ENCODE measurements at regions not wholly inside any gene's neighbourhood (a gene's known extent, or its start where the extent isn't known, plus 50 kb on each side); places are given as distances from the start of the nearest gene placed in this dataset.

- peaks cover 7% of the 10 kb centered on the region for H3K9me3 Mint-ChIP-seq (ENCODE audit: low read depth)
These were observed 236.4 kb downstream of the KLF13 start for GRCh38 chr15:31563001-31563400.

GRCh38 chr15:31563421-31563820, 236.8 kb downstream of the KLF13 start:
- H3K36me3 Mint-ChIP-seq (ENCODE audit: insufficient read depth), result peaks cover 3% of the 10 kb centered on the region
- H3K27me3 Mint-ChIP-seq, result no peaks in the 10 kb centered on the region
- no peaks in the 10 kb centered on the region for H3K4me1 Mint-ChIP-seq (ENCODE audit: low read depth)
- H3K4me3 Mint-ChIP-seq (ENCODE audit: low read depth), result no peak overlapping the region
- TF ChIP-seq, protein P1, sequence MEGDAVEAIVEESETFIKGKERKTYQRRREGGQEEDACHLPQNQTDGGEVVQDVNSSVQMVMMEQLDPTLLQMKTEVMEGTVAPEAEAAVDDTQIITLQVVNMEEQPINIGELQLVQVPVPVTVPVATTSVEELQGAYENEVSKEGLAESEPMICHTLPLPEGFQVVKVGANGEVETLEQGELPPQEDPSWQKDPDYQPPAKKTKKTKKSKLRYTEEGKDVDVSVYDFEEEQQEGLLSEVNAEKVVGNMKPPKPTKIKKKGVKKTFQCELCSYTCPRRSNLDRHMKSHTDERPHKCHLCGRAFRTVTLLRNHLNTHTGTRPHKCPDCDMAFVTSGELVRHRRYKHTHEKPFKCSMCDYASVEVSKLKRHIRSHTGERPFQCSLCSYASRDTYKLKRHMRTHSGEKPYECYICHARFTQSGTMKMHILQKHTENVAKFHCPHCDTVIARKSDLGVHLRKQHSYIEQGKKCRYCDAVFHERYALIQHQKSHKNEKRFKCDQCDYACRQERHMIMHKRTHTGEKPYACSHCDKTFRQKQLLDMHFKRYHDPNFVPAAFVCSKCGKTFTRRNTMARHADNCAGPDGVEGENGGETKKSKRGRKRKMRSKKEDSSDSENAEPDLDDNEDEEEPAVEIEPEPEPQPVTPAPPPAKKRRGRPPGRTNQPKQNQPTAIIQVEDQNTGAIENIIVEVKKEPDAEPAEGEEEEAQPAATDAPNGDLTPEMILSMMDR (IDR thresholded peaks at IDR 0.05; ENCODE audit: unreplicated experiment), result no peak
- H3K9me3 Mint-ChIP-seq (ENCODE audit: low read depth), result peaks cover 10% of the 10 kb centered on the region
- no peak for DNase-seq (ENCODE audit: low spot score, unreplicated experiment)
- H3K27ac Mint-ChIP-seq, result no peak overlapping the region

More at GRCh38 chr15:31563001-31563400, 236.4 kb downstream of the KLF13 start:
- Mint-ChIP-seq H3K4me3 (ENCODE audit: low read depth) (no peak overlapping the region), H3K4me1 (ENCODE audit: low read depth) (no peaks in the 10 kb centered on the region), H3K36me3 (ENCODE audit: insufficient read depth) (no peaks in the 10 kb centered on the region), H3K27me3 (no peaks in the 10 kb centered on the region), H3K27ac (no peak overlapping the region)
- DNase-seq (ENCODE audit: low spot score, unreplicated experiment), result no peak
- TF ChIP-seq, protein P1 (IDR thresholded peaks at IDR 0.05; ENCODE audit: unreplicated experiment), result no peak

- no peaks in the 10 kb centered on the region for H3K4me1 Mint-ChIP-seq (ENCODE audit: low read depth)
- H3K4me3 Mint-ChIP-seq (ENCODE audit: low read depth), result no peak overlapping the region
- TF ChIP-seq, protein P1 (IDR thresholded peaks at IDR 0.05; ENCODE audit: unreplicated experiment), result no peak
- peaks cover 5% of the 10 kb centered on the region for H3K36me3 Mint-ChIP-seq (ENCODE audit: insufficient read depth)
- H3K27ac Mint-ChIP-seq, result no peak overlapping the region
- no peak for DNase-seq (ENCODE audit: low spot score, unreplicated experiment)
- H3K9me3 Mint-ChIP-seq (ENCODE audit: low read depth), result peaks cover 14% of the 10 kb centered on the region
- no peaks in the 10 kb centered on the region for H3K27me3 Mint-ChIP-seq
These were observed 241.2 kb downstream of the KLF13 start for GRCh38 chr15:31567861-31568260.

DNA sequence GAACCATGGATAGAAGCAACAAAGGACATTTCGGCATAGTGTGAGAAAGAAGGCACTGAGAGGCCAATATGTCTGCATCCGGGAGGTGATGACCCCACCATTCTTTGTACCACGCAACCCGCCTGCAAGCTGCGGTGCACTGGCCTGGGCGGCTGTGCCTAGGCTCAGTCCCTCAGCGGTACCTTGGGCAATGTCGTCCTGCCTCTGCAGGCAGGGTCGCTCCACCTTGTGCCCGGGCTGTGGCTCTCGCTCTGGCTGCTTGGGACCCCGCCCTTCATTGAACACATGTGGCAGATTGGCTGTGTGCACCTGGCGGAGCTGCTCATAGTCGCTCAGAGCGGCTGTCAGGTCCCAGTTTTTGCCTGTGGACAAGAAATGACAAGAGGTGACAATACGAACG, 243.2 kb downstream of the KLF13 start:
- Mint-ChIP-seq H3K9me3 (ENCODE audit: low read depth) (peaks cover 14% of the 10 kb centered on the region), H3K36me3 (ENCODE audit: insufficient read depth) (peaks cover 5% of the 10 kb centered on the region), H3K4me3 (ENCODE audit: low read depth) (no peak overlapping the region), H3K27ac (no peak overlapping the region), H3K4me1 (ENCODE audit: low read depth) (peaks cover 2% of the 10 kb centered on the region), H3K27me3 (no peaks in the 10 kb centered on the region)
- no peak for DNase-seq (ENCODE audit: low spot score, unreplicated experiment)
- TF ChIP-seq, protein P1 (IDR thresholded peaks at IDR 0.05; ENCODE audit: unreplicated experiment), result no peak

- H3K4me3 Mint-ChIP-seq (ENCODE audit: low read depth), result no peak overlapping the region
- H3K27me3 Mint-ChIP-seq, result no peaks in the 10 kb centered on the region
- H3K4me1 Mint-ChIP-seq (ENCODE audit: low read depth), result peaks cover 2% of the 10 kb centered on the region
- H3K36me3 Mint-ChIP-seq (ENCODE audit: insufficient read depth), result peaks cover 5% of the 10 kb centered on the region
- no peak for DNase-seq (ENCODE audit: low spot score, unreplicated experiment)
- peaks cover 14% of the 10 kb centered on the region for H3K9me3 Mint-ChIP-seq (ENCODE audit: low read depth)
- no peak overlapping the region for H3K27ac Mint-ChIP-seq
- TF ChIP-seq, protein P1 (IDR thresholded peaks at IDR 0.05; ENCODE audit: unreplicated experiment), result no peak
These were observed 244.0 kb downstream of the KLF13 start for GRCh38 chr15:31570591-31570990.

Measured in progenitor cell of endocrine pancreas (in vitro differentiated cells).